GM19455 (cell line): ENCODE measurements at regions not wholly inside any gene's neighbourhood (a gene's known extent, or its start where the extent isn't known, plus 50 kb on each side); places are given as distances from the start of the nearest gene placed in this dataset.

Source experiments
- ATAC-seq: cut with Tn5 transposase; IDR thresholded peaks from one replicate; pipeline ENCODE4 v1.9.1; 2021; ENCODE audit not compliant: unreplicated experiment

DNA sequence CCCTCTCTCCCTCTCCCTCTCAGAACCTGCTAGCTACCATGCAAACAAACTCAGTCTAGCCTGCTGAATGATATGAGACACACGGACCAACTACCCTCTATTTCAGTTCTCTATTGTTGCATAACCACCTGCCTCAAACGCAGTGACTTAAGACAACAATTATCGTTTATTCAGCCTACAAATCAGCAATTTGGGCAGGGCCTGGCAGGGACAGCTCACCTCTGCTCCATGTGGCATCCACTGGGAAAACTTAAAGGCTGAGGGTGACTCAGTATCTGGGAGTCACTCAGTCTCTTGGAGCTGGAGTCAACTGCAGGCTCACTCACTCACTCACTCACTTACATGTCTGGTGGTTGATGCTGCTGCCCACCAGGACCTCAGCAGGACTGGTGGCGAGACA is 121.3 kb downstream of the SEC16B start:
- no peak for ATAC-seq

DNA sequence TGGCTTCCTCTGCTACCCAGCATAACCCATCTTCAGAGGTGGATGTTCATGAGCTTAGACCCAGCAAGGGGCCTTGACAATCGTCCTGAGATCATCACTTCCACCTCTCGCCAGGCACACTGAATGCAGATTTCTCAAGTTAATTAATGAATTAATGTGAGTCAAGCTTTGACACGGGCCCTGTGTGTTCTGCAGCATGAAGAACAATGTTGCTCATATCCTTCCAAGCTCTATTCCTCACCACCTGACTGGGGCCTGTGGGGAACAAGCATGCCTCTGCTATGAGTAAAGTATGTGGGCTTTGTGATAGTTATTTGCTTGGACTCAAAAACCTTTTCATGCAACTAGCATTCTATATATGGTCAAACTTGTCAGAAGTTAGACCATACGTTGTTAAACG is 122.0 kb downstream of the SEC16B start:
- ATAC-seq, result no peak

DNA sequence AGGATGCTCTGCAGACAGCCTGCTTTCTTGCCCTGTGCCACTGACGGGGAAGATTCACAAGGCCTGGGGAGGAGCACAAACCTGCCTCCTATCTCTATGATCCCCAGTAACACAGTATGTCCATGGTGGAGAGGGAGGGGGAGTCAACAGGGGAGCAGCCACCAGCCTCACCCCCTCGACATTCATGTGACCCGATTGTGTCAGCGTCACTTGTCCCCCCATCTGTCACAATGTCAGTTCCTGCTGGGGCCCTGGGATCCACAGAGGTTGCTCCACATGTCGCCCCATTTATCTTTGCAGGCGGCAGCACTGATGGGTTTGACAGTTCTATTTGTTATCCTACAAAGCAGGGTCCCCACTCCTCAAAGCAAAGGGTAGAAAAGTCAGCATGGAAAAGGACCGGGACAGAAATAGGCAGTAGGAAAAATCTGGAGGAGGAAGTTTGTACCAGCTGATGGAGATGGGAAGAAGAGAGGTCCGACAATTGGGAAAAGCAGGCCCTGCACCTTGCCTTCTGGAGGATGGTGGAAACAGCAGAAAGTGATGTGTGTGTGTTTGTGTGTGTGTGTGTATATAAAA is 130.9 kb downstream of the SEC16B start:
- no peak for ATAC-seq

DNA sequence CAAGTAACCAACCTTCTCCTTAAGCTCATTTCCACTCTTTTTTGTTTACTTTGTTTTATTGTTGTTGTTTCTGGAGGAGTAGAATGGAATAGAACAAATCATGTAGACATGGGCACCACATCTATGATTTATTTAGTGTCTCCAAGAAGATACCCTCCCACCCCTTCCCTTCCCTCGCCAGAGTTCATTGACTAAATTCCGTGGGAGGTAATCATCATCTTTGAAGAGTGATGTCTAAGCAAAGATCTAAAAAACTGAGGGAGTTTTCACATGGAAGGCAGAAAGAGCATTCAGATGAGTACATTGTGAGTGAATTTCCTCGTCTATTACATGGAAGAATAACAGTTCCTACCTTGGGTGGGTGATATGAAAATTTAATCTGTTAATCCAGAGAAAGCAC is 136.2 kb downstream of the SEC16B start:
- no peak for ATAC-seq

DNA sequence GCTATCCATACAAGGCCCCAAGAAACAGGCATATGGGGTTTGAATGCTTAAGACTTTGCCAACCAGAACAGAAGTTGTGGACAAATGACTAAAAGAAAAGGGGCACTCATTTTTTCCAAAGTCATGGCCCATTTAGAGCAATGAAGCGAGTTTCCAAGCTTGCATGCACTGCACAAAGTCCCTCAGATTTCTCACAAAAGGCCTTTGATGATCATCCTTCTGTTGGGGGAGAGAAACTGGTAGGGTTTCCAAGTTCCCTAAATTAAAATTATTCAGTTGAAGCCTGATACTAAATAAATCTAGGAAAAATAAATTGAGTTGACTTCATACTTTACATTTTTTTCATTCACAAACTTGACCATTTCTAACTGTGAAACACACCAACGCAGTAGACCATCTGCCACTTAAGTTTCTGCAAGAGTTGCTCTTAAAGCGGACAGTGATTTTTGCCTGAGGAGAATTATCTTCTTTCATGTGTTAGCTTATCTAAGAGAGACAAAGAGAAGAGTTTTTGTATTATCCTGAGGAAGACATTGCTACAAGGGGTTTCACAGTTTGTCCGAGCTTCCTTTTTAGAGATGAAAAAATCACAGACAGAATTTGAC is 139.2 kb downstream of the SEC16B start:
- no peak for ATAC-seq

DNA sequence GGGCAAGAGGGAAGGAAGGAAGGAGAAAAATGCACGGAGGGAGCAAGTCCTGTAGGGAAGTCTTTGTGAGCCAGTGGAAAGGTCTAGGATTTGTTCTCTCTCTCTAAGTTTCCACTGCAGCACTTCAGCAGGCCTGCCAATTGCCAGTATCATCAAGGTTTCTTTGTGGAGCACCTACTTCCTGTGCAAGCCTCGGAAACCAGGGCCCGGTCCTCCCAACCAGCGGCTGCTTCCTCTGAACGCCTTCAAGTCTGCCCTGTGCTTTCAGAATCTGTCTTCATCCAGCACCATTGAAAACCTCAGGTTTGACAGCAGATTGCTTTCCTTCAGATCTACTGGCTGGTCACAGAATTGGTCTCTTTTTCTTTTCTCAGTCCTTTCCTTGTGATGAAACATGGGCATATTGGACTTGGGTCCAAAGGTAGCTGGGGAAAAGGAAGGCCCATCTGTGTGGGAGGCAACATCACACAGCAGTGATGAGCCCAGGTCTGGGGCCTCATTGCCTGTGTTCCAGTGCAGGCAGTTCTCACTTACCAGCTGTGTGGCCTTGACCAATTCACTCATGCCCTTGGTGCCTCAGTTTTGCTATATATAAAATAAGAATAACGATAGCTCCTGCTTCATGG is 144.5 kb downstream of the SEC16B start:
- no peak for ATAC-seq

DNA sequence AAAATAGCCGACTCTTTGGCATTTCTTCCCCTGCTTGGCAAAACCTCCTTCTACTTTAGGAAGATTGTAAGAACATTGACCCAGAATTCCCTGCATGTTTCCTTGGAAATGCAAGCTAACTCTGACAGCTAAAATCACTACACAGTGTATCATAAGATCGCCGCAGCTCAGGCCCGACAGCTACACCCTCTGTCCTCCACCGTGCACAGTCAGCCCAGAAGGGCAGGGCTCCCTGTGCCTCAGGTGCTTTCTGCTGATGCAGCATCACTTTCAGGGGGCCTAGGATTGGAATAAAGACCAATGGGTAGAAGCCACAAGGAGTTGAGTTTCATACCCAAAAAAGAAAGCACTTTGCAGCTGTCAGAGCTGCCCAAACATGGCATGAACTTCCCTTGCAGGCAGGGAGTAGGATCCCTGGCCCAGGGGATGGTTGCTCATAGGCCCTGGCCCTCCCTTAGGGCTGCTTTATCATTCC is 145.3 kb downstream of the SEC16B start:
- no peak for ATAC-seq

DNA sequence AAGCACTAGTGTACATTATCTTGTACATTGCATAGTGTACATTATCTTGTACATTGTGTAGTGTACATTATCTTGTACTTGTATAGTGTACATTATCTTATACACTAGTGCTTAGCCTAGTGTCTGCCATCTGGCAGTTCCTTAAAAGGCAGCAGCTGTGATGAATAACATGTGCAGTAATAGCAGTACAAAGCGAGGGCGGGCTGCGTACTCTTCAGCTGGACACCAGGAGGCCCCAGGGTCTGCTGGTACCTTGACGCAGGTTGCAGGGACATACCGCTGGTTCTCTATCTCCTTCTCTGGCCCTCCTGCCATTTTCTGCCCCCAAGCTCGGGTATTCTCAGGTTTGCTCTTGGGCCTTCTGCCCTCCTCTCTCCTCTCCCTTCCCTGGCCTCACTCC is 149.6 kb downstream of the SEC16B start:
- ATAC-seq, result no peak

DNA sequence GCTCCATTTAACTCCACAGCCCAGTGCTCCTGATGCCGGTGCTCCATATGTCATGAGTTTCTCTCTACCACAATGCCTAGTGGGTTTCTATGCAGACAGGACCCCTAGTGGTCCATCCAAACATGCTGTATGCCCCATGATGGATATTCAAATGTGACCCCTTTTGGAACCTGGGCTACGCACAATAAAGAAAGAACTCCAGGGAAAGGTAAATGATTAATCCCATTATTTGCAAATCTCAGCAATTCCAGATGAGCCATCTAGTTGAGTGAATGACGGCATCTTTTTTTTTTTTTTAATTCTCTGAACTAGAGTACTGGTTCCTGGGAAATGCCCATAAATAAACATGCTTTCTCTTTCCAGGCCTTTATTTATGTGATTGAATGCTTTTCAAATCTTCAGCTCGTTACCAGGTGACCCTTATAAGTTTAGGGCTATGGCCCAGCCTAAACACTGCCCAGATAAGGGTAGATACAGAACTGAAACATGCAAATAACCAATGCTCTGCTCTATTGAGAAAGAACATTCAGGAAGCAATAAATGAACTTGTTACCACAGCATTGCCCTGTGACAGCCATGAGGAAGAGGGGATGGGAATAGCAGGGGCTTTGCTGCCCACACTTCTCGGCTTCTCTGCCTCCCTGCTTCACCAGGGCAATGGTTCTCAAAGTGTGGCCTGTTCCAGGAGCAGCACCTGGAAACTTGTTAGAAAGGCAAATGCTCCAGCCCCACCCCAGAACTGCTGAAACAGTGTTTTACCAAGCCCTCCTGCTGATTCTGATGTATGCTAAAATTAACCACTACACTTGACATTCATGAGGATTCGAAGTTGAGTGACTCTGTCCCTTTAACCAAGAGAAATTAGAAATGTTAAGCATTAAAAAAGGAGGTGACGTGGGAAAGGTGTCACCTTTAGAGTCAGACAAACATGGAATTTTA is 151.7 kb downstream of the SEC16B start:
- ATAC-seq, result peak; percentile 94

DNA sequence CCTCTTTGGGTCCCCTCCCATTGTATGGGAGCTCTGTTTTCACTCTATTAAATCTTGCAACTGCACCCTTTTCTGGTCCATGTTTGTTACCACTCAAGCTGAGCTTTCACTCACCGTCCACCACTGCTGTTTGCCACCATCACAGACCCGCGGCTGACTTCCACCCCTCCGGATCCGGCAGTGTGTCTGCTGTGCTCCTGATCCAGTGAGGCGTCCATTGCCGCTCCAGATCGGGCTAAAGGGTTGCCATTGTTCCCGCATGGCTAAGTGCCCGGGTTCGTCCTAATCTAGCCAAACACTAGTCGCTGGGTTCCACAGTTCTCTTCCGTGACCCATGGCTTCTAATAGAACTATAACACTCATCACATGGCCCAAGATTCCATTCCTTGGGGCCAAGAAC is 157.2 kb downstream of the SEC16B start:
- no peak for ATAC-seq

DNA sequence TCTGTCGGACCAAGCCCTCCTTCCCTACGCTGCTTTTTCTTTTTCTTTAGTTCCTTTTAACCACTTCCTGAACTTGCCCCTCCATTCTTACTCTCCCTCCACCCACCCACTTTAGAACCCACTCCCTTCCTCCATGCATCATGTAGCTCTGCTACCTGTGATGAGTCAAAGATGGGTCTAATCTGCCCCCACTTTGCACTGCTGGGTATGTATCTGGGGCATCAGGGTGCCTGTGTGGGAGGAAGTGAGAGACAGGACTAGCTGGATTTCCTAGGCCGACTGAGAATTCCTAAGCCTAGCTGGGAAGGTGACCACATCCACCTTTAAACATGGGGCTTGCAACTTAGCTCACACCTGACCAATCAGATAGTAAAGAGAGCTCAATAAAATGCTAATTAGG is 157.7 kb downstream of the SEC16B start:
- ATAC-seq, result no peak

DNA sequence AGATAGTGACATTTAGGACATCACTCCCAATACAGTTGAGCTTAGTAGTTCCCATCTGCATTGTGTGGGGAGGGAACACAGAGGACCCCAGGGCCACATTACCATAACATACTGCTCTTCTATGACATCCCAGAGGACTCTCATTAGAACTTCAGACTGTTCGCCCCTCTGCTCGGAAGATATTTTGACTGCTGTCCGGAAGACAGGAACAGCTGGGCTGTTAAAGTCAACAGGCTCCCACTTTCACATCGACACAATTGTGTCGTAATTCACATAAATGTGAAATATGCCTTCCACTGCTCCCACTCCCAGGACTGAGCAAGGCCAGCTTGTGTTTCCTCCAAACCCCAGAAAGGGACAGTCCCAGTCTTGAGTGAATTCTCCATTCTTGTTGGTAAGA is 158.4 kb downstream of the SEC16B start:
- ATAC-seq, result no peak

DNA sequence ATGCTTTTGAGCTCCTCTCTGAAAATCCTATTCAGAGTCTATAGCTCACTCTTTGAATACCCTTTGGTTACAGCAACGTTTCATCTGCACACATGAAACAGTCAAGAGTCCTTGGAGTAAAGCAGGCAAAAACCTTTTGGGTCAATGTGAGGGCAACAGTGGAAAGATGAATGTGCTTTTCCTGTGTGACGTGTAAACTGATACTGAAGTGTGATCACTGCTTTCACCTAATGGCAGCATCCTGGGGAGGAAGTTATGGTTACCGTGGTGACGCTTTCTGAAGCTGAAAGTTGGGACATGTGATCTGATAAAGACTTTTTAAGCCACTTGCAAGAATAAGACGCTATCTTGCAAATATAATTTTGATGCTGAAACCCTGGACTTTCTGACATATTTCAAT is 160.0 kb downstream of the SEC16B start:
- no peak for ATAC-seq

DNA sequence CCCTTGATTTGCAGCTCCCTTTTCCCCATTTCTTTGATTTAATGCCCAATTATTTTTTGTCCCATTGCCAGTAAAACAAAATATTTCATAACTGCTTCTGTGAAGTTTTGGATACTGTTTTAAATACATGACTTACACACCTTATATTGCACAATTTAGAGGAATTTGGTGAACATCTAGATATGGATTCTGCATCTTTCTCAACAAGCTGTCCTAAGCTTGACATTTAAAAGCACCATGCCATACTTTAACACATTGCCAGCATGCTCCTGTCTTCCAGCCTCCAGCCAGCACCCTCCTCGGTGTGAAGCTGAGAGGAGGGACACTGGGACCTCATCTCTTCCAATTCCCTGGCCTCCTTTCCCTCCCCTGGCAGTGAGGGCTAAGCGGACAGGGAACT is 167.6 kb downstream of the SEC16B start:
- ATAC-seq, result no peak

DNA sequence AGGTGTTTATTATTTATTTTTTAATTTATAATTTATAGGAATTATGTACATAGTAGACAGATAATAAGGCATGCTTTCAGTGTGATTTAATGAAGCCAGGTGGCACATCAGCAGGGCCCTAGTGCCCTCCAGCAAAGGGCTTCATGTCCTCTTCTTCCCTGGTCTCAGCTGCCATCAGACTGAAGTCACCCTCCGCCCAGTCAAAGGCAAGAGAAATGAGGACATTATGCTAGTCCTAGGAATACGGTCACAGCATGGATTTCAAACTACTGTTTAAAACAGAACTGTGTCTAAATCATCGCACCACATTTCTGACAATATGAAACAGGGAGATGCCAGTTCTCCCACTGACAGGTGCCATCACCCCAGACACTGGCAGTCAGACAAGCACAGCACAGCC is 168.1 kb downstream of the SEC16B start:
- no peak for ATAC-seq

DNA sequence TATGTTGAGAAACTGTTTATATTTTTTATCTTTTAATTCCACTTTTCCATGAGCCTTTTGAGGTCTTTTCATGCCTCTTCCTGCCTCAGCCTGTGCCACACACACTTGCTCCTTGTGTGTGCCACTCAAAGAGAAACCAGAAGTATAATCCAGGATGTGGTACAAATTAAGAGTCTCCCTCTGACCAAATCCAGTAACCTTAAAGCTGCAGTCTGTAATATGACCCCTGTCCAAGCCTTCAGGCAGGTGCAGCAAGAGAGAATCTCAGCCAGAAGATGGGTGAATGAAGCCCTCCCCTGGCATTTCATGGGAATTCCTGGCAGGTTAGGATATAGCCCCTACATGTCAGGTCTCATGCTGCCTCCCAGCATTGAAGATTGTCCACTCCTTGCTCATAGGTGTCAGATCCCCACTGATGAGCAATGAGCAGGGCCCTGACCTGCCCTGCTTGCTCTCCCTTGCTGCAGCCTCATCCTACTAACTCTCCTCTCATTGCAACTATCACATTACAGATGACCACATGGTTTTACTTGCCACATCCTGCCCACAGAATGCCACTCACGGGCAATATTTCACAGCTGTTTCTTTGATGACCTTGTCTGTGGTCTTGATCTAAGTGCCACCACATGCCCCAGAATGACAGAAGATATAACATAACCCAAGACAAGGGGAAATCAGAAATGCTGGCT is 169.3 kb downstream of the SEC16B start:
- peak; percentile 69 for ATAC-seq

DNA sequence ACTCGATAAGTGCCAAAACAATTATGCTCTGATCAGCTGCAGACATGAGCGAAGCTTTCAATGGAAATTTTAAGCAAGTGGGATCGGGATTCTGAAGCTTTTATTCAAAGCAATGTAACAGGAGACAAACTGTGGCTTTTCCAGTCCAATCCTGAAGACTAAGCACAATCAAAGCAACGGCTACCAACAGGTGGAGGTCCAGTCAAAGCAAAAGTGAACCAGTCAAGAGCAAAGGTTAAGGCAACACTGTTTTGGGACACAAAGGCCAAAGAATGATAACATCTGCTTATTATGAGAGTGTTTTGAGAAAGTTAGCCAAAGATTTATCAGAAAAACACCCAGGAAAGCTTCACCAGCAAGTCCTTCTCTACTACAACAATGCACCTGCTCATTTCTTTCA is 170.1 kb downstream of the SEC16B start:
- ATAC-seq, result no peak

DNA sequence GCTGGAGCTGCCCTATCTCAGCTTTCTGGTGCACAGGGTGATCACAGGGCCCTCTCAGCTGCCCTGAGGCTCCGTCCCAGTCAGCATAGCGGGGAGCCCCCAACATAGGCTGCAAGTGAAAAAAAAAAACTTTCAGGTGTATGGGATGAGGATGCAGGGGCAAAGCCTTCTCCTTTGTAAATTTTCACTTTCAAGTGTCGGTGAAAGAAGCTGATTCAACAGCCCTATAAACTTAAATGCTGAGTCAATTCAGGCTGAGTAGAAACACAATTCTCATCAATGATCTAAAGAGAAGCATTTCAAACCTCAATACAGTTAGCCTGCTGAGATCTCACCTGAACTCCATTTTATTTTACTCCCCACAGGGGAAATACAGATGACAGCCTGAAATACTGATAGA is 171.2 kb downstream of the SEC16B start:
- no peak for ATAC-seq

DNA sequence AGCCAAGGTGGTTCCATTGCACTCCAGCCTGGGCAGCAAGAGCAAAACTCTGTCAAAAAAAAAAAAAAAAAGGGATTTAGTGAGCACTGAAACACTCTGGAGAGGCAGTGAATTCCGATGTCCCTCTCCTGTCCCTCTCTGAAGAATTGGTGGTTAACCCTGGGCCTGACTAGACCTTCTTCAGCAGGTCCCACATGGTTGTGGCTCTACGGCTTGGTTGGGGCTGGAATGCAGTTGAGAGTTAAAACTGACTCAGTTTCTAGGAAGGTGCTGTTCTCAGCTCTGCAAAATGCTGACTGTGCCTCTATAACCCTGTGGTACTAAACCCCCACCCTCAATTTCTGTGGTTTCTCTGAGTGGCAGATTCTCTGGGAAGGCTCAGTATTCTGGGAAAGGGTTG is 173.3 kb downstream of the SEC16B start:
- no peak for ATAC-seq

DNA sequence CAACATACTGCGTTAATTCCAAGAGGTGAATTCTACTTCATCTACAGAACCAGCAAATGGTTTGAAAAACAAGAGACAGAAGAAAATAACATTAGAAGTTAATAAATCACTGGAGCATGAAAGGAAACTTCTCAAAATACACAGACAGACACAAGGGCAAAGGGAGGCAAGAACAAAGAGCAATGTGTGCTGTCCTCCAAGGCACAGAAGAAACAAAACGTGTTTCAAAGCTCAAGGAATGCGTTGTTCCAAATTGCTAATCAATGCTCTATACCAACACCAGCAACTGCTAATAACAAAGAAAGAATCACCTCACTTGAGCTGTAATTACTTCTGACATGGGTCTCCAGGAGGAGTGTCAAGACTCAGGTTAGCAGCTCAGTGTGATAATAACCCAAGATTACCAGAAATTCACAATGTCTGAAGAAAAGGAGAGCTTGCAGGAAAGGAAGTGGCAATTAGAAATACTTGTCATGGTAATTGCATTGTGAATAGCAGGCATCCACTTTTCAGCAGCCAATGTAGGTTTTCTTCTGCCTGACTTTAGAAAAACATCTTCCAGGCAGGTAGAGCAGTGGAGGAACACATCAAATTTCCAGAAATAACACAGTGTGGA is 175.4 kb downstream of the SEC16B start:
- no peak for ATAC-seq

DNA sequence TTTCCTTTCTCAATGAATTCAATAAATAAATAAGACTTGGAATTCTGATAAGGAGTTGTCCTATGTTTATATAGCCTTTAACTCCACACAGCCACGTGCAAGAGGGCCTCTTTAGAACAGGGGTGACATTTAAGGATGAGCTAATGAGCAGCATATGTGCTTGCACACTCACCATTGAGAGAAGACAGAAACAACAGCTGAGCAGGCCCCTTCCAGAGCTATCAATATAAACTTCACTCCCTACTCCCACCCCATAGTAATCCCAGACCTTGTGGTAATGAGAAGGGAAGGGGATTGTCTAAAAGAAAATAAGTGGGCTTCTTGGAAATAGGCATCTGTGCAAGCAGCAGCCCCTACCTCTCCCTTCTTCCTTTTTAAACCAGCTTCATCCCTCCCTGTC is 176.0 kb downstream of the SEC16B start:
- no peak for ATAC-seq
